Osteoblast (primary cell): ENCODE measurements at regions not wholly inside any gene's neighbourhood (a gene's known extent, or its start where the extent isn't known, plus 50 kb on each side); places are given as distances from the start of the nearest gene placed in this dataset.
A peak's percentile ranks its signal among the peaks of the same experiment; 100 is the strongest.

Experiments used
- DNase-seq: peaks from one replicate; pipeline ENCODE4 v3.0.0; 2011; ENCODE audit warnings: low spot score, mixed read lengths; ENCODE audit not compliant: insufficient read length; ENCODE audit errors: missing footprints
- H2AFZ ChIP-seq: 2 replicates; pipeline ENCODE4 v1.6.0; 2011; ENCODE audit warnings: mild to moderate bottlenecking, low read length
- H3K27ac ChIP-seq: 2 replicates; pipeline ENCODE4 v1.5.1; 2011; ENCODE audit warnings: mild to moderate bottlenecking, low read depth, low read length, moderate library complexity
- H3K27me3 ChIP-seq: 2 replicates; pipeline ENCODE4 v1.6.0; 2012; ENCODE audit warnings: mild to moderate bottlenecking, control low read depth, inconsistent platforms, low read length, moderate library complexity; ENCODE audit not compliant: insufficient read depth
- H3K36me3 ChIP-seq: 2 replicates; pipeline ENCODE4 v1.5.1; 2011; ENCODE audit warnings: mild to moderate bottlenecking, low read length, control low read depth, moderate library complexity; ENCODE audit not compliant: insufficient read depth
- H3K4me1 ChIP-seq: 2 replicates; pipeline ENCODE4 v1.5.1; 2011; ENCODE audit warnings: mild to moderate bottlenecking, low read length, control low read depth, moderate library complexity; ENCODE audit not compliant: insufficient read depth
- H3K4me2 ChIP-seq: 2 replicates; pipeline ENCODE4 v1.6.0; 2011; ENCODE audit warnings: mild to moderate bottlenecking, low read length; ENCODE audit not compliant: insufficient read depth
- H3K4me3 ChIP-seq: fragments of 200-600 bp; sonication (generic); 3 replicates; pipeline ENCODE4 v1.5.1; 2012; ENCODE audit warnings: mild to moderate bottlenecking, low read length, inconsistent platforms; ENCODE audit not compliant: insufficient read depth
- H3K79me2 ChIP-seq: 2 replicates; pipeline ENCODE4 v1.6.0; 2012; ENCODE audit warnings: mild to moderate bottlenecking, low read length, control low read depth, inconsistent platforms; ENCODE audit not compliant: insufficient read depth
- H3K9me3 ChIP-seq: 2 replicates; pipeline ENCODE4 v1.5.1; 2011; ENCODE audit warnings: low read depth, low read length, control low read depth
- H4K20me1 ChIP-seq: 2 replicates; pipeline ENCODE4 v1.6.0; 2012; ENCODE audit warnings: mild to moderate bottlenecking, low read length, control low read depth; ENCODE audit not compliant: insufficient read depth
- CTCF ChIP-seq: IDR thresholded peaks from 2 replicates; pipeline ENCODE4 v1.5.1; 2011; ENCODE audit warnings: mild to moderate bottlenecking, low read depth, low read length, moderate library complexity; ENCODE audit errors: extremely low read depth

GRCh38 chr9:21695874-21696341 is 106.5 kb upstream of the MTAP start:
- Histone ChIP-seq H3K27ac (no peak overlapping the region), H3K27me3 (no peaks in the 10 kb centered on the region), H3K36me3 (no peaks in the 10 kb centered on the region), H3K4me2 (no peak overlapping the region), H3K4me3 (no peak overlapping the region), H3K9me3 (no peaks in the 10 kb centered on the region), H4K20me1 (no peaks in the 10 kb centered on the region), H2AFZ (no peak overlapping the region), H3K79me2 (no peaks in the 10 kb centered on the region), H3K4me1 (no peaks in the 10 kb centered on the region)
- no peak for DNase-seq
- no peak for TF ChIP-seq CTCF

- no peaks in the 10 kb centered on the region for H3K27me3 ChIP-seq
- H3K36me3 ChIP-seq = no peaks in the 10 kb centered on the region
- no peaks in the 10 kb centered on the region for H4K20me1 ChIP-seq
- H2AFZ ChIP-seq = no peak overlapping the region
- no peaks in the 10 kb centered on the region for H3K79me2 ChIP-seq
- DNase-seq = peak; percentile 66
- H3K9me3 ChIP-seq = no peaks in the 10 kb centered on the region
- H3K4me2 ChIP-seq = no peak overlapping the region
- H3K27ac ChIP-seq = no peak overlapping the region
- no peak overlapping the region for H3K4me3 ChIP-seq
- peak; percentile 13 for TF ChIP-seq CTCF
- H3K4me1 ChIP-seq = no peaks in the 10 kb centered on the region
Observed at GRCh38 chr9:21696411-21696871, 106.0 kb upstream of the MTAP start.

- Histone ChIP-seq H3K9me3 (no peaks in the 10 kb centered on the region), H3K4me1 (peaks cover 20% of the 10 kb centered on the region), H3K27ac (no peak overlapping the region), H3K4me2 (no peak overlapping the region), H2AFZ (peak overlapping the region; percentile 63), H3K27me3 (no peaks in the 10 kb centered on the region), H3K36me3 (no peaks in the 10 kb centered on the region), H4K20me1 (no peaks in the 10 kb centered on the region), H3K79me2 (no peaks in the 10 kb centered on the region), H3K4me3 (no peak overlapping the region)
- no peak for DNase-seq
- TF ChIP-seq CTCF = no peak
Observed at GRCh38 chr9:21708260-21708711, 94.2 kb upstream of the MTAP start.

- Histone ChIP-seq H3K9me3 (no peaks in the 10 kb centered on the region), H2AFZ (peak overlapping the region; percentile 63), H3K27ac (no peak overlapping the region), H4K20me1 (no peaks in the 10 kb centered on the region), H3K36me3 (no peaks in the 10 kb centered on the region), H3K4me3 (no peak overlapping the region), H3K4me1 (peaks cover 20% of the 10 kb centered on the region), H3K27me3 (no peaks in the 10 kb centered on the region), H3K79me2 (no peaks in the 10 kb centered on the region), H3K4me2 (no peak overlapping the region)
- no peak for DNase-seq
- TF ChIP-seq CTCF = no peak
Observed at GRCh38 chr9:21708856-21709255, 93.6 kb upstream of the MTAP start.
